Ectodermal cell (in vitro differentiated cells): ENCODE measurements at regions not wholly inside any gene's neighbourhood (a gene's known extent, or its start where the extent isn't known, plus 50 kb on each side); places are given as distances from the start of the nearest gene placed in this dataset.

ENCODE experiments used
- H3K27ac ChIP-seq: 2 replicates; pipeline ENCODE4 v1.7.0; 2013; ENCODE audit warnings: mild to moderate bottlenecking, low read depth, low read length; ENCODE audit not compliant: insufficient read depth, poor library complexity, severe bottlenecking
- H3K27me3 ChIP-seq: 2 replicates; pipeline ENCODE4 v1.7.0; 2013; ENCODE audit warnings: mild to moderate bottlenecking, low read length; ENCODE audit not compliant: insufficient read depth, control insufficient read depth, poor library complexity, severe bottlenecking
- H3K36me3 ChIP-seq: one replicate; pipeline ENCODE4 v1.7.0; 2013; ENCODE audit warnings: low read length; ENCODE audit not compliant: control insufficient read depth, insufficient read depth
- H3K4me1 ChIP-seq: one replicate; pipeline ENCODE4 v1.7.0; 2013; ENCODE audit warnings: low read length; ENCODE audit not compliant: control insufficient read depth, insufficient read depth
- H3K4me3 ChIP-seq: 2 replicates; pipeline ENCODE4 v1.7.0; 2013; ENCODE audit warnings: low read depth, low read length, control low read depth; ENCODE audit not compliant: insufficient read depth
- H3K9me3 ChIP-seq: 2 replicates; pipeline ENCODE4 v1.7.0; 2013; ENCODE audit warnings: mild to moderate bottlenecking, low read length, moderate library complexity; ENCODE audit not compliant: control insufficient read depth
- WGBS, 2 experiments: methylation state at CpG; one replicate each; pipeline ENCODE4 v1.1.7; 2013; ENCODE audit warnings: missing lambda C conversion rate in 2 of 2; 5-methylcytosine and 5-hydroxymethylcytosine counted together

- no peak overlapping the region for H3K4me3 ChIP-seq
- no peaks in the 10 kb centered on the region for H3K36me3 ChIP-seq
- no peaks in the 10 kb centered on the region for H3K4me1 ChIP-seq
- no peaks in the 10 kb centered on the region for H3K27me3 ChIP-seq
- WGBS, 2 experiments: 85 to 89% methylated on average over 3 of the region's 3 CpGs
- H3K9me3 ChIP-seq: no peaks in the 10 kb centered on the region
- no peak overlapping the region for H3K27ac ChIP-seq
Measured at GRCh38 chr5:38742821-38743220, 103.0 kb upstream of the OSMR start.

- Histone ChIP-seq H3K4me3 (no peak overlapping the region), H3K4me1 (no peaks in the 10 kb centered on the region), H3K27ac (no peak overlapping the region), H3K27me3 (no peaks in the 10 kb centered on the region), H3K9me3 (no peaks in the 10 kb centered on the region), H3K36me3 (no peaks in the 10 kb centered on the region)
- 94 to 100% methylated on average over 1 of the region's 1 CpG for WGBS, 2 experiments
Measured at GRCh38 chr5:38743562-38743961, 102.2 kb upstream of the OSMR start.

- Histone ChIP-seq H3K36me3 (no peaks in the 10 kb centered on the region), H3K27ac (no peak overlapping the region), H3K4me3 (no peak overlapping the region), H3K9me3 (no peaks in the 10 kb centered on the region), H3K4me1 (no peaks in the 10 kb centered on the region), H3K27me3 (no peaks in the 10 kb centered on the region)
- WGBS, 2 experiments: 93% methylated on average over 5 to 6 of the region's 6 CpGs
Measured at GRCh38 chr5:38745836-38746732, 99.7 kb upstream of the OSMR start.

GRCh38 chr5:38749861-38750260 is 96.0 kb upstream of the OSMR start:
- no peak overlapping the region for H3K4me3 ChIP-seq
- no peaks in the 10 kb centered on the region for H3K27me3 ChIP-seq
- no peaks in the 10 kb centered on the region for H3K9me3 ChIP-seq
- H3K36me3 ChIP-seq: no peaks in the 10 kb centered on the region
- WGBS, 2 experiments: 88 to 96% methylated on average over 3 of the region's 3 CpGs
- no peak overlapping the region for H3K27ac ChIP-seq
- no peaks in the 10 kb centered on the region for H3K4me1 ChIP-seq

- no peaks in the 10 kb centered on the region for H3K27me3 ChIP-seq
- H3K4me1 ChIP-seq: no peaks in the 10 kb centered on the region
- H3K4me3 ChIP-seq: no peak overlapping the region
- no peaks in the 10 kb centered on the region for H3K36me3 ChIP-seq
- no peaks in the 10 kb centered on the region for H3K9me3 ChIP-seq
- no peak overlapping the region for H3K27ac ChIP-seq
- 75 to 91% methylated on average over 3 to 4 of the region's 4 CpGs for WGBS, 2 experiments
Measured at GRCh38 chr5:38751103-38751502, 94.7 kb upstream of the OSMR start.

GRCh38 chr5:38752012-38752536 is 93.7 kb upstream of the OSMR start:
- H3K27me3 ChIP-seq: no peaks in the 10 kb centered on the region
- no peak overlapping the region for H3K4me3 ChIP-seq
- WGBS, 2 experiments: 96 to 97% methylated on average over 5 to 6 of the region's 6 CpGs
- H3K4me1 ChIP-seq: no peaks in the 10 kb centered on the region
- H3K27ac ChIP-seq: no peak overlapping the region
- no peaks in the 10 kb centered on the region for H3K9me3 ChIP-seq
- no peaks in the 10 kb centered on the region for H3K36me3 ChIP-seq

GRCh38 chr5:38752622-38753021 is 93.2 kb upstream of the OSMR start:
- Histone ChIP-seq H3K4me1 (no peaks in the 10 kb centered on the region), H3K27me3 (no peaks in the 10 kb centered on the region), H3K27ac (no peak overlapping the region), H3K4me3 (no peak overlapping the region), H3K9me3 (no peaks in the 10 kb centered on the region), H3K36me3 (no peaks in the 10 kb centered on the region)
- WGBS, 2 experiments: 85 to 93% methylated on average over 2 to 4 of the region's 4 CpGs

GRCh38 chr5:38753141-38753540 is 92.7 kb upstream of the OSMR start:
- Histone ChIP-seq H3K4me3 (no peak overlapping the region), H3K27ac (no peak overlapping the region), H3K4me1 (no peaks in the 10 kb centered on the region), H3K27me3 (no peaks in the 10 kb centered on the region), H3K36me3 (no peaks in the 10 kb centered on the region), H3K9me3 (no peaks in the 10 kb centered on the region)
- WGBS, 2 experiments: 92% methylated on average over 3 of the region's 3 CpGs

- 70 to 76% methylated on average over 5 of the region's 5 CpGs for WGBS, 2 experiments
- no peak overlapping the region for H3K4me3 ChIP-seq
- no peak overlapping the region for H3K27ac ChIP-seq
- H3K9me3 ChIP-seq: no peaks in the 10 kb centered on the region
- H3K36me3 ChIP-seq: no peaks in the 10 kb centered on the region
- no peaks in the 10 kb centered on the region for H3K4me1 ChIP-seq
- no peaks in the 10 kb centered on the region for H3K27me3 ChIP-seq
Measured at GRCh38 chr5:38753776-38754175, 92.0 kb upstream of the OSMR start.

GRCh38 chr5:38755181-38755580 is 90.6 kb upstream of the OSMR start:
- 85 to 87% methylated on average over 2 of the region's 2 CpGs for WGBS, 2 experiments
- H3K27me3 ChIP-seq: no peaks in the 10 kb centered on the region

More at GRCh38 chr5:38755181-38755580, 90.6 kb upstream of the OSMR start:
- Histone ChIP-seq H3K9me3 (no peaks in the 10 kb centered on the region), H3K27ac (no peak overlapping the region), H3K4me3 (no peak overlapping the region), H3K4me1 (no peaks in the 10 kb centered on the region), H3K36me3 (no peaks in the 10 kb centered on the region)
